Right renal cortex interstitium (tissue), 3 donors: ENCODE measurements at regions not wholly inside any gene's neighbourhood (a gene's known extent, or its start where the extent isn't known, plus 50 kb on each side); places are given as distances from the start of the nearest gene placed in this dataset.
"Not testable (repeated sequence)": the region's sequence is repeated elsewhere in the genome, so short reads cannot be mapped to it uniquely, and the experiment has no call there.

Source experiments
- DNase-seq, 3 donors: peaks; one replicate each; pipeline ENCODE4 v3.0.0-alpha.2; 2013; ENCODE audit warnings: low read depth in 3 of 3, low spot score in 2 of 3

- DNase-seq: no peak
These were observed 868.1 kb downstream of the LTN1 start for GRCh38 chr21:28124541-28124940.

GRCh38 chr21:28118570-28118969 lies 874.1 kb downstream of the LTN1 start:
- no peak for DNase-seq

GRCh38 chr21:28114986-28115385 lies 877.7 kb downstream of the LTN1 start:
- not testable (repeated sequence) for DNase-seq

DNA sequence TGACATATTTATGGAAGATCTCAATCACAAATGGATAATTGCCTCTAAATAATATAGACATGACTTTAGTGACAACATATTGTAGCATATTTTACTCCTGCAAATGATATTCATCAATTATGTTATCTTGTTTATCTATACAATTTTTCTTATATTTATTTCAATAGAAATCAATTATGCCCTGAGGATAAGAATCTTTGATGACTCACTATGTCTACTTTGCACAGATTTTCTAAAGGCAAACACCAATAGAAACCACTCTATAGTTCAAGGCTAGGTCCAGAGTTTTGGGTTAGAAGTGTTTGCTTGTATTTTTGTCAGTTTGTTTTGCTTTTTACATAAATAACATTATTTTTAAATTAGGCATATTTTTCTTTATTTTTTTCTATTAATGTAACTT lies 879.0 kb downstream of the LTN1 start:
- no peak for DNase-seq

DNA sequence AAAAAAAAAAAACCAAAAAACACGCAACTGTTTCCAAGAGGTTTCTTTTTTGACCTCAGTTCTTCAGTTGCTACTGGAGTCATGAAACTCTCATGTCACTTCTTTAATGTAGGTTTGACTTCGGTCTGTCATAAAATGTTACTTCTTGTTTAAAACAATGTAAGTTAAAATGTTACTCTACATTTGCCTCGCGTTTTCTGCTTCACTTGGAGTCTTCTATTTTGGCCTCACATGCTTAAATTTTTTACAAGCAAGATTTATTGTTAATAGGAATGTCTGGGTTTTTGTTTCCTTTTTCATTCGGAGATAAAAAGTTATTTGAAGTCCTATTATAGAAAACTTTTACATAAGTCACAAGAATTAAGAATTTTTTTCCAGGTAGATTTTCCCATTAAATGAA lies 880.2 kb downstream of the LTN1 start:
- no peak for DNase-seq

- DNase-seq: peak; percentile 68 to 78 (median 72)
These were observed 881.5 kb downstream of the LTN1 start for GRCh38 chr21:28111151-28111619.

DNA sequence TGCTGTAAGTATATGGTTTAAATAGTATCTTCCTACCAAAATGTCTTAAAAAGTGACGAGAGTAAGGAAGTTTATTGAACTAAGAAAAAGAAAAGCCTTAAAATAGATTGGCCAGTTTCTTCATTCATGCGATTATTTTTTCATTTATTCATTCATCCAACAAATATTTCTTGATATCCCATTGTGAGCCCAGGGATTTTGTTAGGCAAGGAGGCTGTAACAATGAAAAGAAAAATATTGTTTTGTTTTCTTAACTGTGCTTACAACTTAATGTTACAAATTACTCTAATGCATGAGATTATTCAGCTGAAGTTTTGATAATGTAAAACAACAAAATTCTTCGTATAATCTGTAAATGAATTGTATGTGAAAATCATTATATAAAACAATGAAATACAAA lies 882.0 kb downstream of the LTN1 start:
- DNase-seq: no peak

GRCh38 chr21:28110074-28110473 lies 882.6 kb downstream of the LTN1 start:
- DNase-seq: no peak

GRCh38 chr21:28106370-28106890 lies 886.2 kb downstream of the LTN1 start:
- DNase-seq: no peak

GRCh38 chr21:28104346-28104745 lies 888.3 kb downstream of the LTN1 start:
- DNase-seq: no peak

DNA sequence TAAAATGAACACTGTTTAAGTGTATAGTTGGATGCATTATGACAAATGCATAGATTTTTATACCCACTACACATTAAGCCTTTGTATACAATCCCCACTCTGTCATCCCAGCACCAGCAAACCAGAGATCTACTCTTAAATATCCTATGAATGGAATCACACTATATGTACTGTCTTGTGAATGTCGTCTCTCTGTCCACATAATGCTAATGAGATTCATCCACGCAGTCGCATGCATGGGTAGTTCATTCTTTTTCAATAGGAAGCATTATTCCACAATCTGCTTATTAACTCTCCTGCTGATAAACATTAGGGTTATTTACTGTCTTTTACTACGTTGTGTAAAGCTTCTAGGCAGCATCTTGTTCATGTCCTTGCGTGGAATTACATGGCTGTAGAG lies 892.3 kb downstream of the LTN1 start:
- DNase-seq: no peak

DNA sequence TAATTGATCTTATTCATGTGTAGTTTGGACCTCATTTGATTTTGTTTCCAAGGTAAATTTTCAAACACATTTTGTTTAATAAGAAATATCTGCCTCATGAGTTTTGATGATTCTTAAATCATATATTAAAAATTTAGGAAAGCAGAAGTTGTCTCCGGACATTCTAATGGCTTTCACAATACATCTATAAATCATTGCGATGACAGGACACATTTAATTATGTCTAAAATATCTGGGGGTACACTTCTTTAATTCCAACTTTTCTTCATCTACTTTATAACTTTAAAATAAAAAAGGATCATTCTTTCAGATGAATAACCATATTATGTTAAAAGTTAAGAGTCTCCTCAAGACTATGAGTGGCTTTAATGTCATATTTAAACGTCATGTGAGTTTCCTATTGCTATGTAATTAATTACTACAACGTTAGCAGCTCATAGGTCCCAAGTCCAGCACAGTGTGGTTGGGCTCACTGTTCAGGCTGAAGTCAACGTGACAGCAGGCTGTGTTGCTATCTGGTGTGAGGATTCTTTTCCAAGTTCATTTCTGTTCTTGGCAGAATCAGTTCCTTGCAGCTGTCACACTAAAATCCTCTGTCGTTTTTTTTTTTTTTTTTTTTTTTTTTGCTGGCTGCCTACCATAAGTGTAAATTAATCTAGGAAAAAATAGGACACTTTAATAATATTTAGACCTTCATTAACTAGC lies 893.5 kb downstream of the LTN1 start:
- DNase-seq: no peak

- no peak for DNase-seq
These were observed 901.2 kb downstream of the LTN1 start for GRCh38 chr21:28091466-28091865.

DNA sequence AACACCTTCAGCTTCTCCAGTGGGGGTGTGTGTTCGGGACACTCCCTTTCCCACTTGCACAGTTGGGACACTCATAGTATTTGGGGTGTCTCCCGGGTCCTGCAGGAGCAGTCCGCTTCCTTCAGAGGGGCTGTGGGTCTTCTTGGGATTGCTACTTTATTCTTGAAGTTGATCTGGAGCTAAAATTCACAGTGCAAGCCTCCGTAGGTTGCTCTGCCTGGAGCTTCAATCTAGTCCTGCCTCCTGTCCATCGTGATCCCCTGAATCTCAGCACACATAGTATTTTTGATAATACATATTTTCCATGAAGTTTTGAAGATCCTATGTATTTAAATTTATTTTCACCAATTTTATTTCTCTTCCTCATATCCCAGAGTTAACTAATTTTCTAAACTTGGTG lies 902.1 kb downstream of the LTN1 start:
- no peak for DNase-seq

DNA sequence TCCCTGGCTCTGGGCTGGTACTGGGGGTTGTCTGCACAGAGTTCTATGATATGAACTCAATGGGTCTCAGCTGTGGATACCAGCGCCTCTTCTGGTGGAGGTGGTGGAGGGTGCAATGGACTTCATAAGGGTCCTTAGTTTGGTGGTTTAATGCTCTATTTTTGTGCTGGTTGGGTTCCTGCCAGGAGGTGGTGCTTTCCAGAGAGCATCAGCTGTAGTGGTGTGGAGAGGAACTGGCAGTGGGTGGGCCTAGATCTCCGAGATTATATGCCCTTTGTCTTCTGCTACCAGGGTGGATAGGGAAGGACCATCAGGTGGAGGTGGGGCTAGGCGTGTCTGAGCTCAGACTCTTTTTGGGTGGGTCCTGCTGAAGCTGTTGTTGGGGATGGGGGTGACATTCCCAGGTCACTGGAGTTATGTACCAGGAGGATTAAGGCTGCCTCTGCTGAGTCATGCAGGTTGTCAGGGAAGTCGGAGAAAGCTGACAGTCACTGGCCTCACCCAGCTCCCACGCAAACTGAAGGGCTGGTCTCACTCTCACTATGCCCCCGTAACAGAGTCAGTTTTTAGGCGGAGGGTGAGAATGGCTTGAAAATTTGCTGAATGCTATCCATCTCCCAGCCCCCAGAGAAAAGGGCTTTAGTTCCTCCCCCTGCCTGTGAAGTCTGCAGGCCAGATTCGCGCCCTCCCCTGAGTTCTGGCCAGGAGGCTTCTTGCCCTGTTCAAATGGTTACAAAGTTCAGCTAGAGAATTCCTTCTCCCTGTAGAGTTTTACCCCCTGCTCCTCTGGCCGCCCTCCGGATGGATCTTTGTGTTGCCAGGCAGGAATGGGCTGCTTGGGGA lies 902.9 kb downstream of the LTN1 start:
- no peak for DNase-seq

DNA sequence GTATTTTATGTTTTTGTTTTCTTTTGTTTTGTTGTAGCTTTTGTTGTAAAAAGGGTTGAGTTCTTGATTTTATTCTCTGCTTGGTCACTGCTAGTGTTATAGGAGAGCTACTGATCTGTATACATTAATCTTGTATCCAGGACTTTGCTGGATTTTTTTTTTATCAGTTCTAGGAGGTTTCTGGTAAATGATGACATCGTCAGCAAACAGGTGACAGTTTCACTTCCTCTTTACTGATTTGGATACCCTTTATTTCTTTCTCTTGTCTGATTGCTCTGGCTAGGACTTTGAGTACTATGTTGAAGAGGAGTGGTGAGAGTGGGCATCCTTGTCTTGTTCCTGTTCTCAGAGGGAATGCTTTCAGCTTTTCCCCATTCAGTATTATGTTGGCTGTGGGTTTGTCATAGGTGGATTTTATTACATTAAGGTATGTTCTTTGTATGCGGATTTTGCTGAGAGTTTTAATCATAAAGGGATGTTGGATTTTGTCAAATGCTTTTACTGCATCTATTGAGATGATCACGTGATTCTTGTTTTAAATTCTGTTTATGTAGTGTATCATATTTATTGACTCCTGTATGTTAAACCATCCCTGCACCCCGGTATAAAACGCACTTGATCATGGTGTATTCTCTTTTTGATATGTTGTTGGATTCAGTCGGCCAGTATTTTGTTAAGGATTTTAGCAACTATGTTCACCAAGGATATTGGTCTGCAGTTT lies 905.7 kb downstream of the LTN1 start:
- DNase-seq: no peak

GRCh38 chr21:28084951-28085350 lies 907.7 kb downstream of the LTN1 start:
- no peak for DNase-seq

DNA sequence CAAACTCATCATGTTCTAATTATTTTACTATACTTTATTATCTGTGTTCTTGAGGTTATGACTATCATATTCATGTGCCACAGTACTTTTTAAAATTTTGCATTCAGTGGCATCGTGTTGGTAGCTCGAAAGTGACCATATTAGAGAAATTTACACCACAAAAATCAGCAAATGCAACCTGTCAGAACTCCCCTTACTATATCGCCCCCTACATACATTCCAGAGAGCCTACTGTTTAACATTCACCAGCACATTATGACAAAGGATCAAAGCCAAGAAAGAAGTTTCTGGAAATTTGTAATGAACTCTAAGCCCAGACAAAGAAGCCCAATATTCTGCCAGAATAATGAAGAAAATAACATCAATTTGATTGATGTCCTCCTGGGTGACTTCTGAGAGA lies 909.3 kb downstream of the LTN1 start:
- no peak for DNase-seq

DNA sequence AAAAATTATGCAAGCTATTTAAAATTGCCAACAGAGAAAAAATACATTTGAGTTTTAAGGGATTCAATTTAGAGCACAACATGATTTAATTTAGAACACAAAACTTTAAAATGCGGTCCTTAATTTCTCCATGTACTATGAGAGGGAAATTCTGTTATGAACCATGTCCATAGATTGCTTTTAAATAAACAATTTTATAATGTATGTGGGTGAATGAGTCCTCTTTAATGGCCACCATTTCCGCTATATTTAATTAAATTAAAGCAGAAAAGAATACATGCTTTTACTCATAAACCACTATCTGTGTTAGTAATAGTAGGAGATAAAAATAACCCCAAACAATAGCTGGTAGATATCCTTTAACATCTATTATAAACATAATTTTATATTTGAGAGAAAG lies 914.6 kb downstream of the LTN1 start:
- DNase-seq: no peak

DNA sequence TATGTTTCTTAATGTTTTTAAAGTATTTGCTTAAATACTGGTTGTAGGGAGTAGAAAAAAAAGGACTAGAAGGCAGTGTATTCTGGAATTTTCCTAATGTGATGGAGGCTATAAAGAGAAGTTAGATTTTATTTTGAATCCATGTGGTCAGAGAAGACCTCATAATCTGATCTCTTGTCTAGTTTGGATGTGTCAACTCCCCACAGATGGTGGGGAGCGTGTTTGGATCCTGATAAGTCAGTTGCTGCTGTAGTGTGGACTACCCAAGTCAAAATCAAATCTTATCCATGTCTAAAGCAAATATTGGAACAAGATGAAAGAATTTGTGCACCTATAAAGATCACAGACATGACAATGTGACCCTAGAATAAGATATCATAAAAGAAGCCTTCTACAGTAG lies 918.0 kb downstream of the LTN1 start:
- DNase-seq: no peak

GRCh38 chr21:28072601-28073000 lies 920.1 kb downstream of the LTN1 start:
- DNase-seq: no peak
